Naive B cell (primary cell): ENCODE measurements at regions not wholly inside any gene's neighbourhood (a gene's known extent, or its start where the extent isn't known, plus 50 kb on each side); places are given as distances from the start of the nearest gene placed in this dataset.

Experiments used
- ATAC-seq, 2 donors: fragments of 150-1000 bp; cut with Tn5 transposase; 2 replicates each; pipeline ENCODE4 v1.10.0; 2021; ENCODE audit warnings: low read depth in 2 of 2, mild to moderate bottlenecking in 2 of 2, moderate library complexity in 2 of 2
- DNase-seq: peaks from one replicate; pipeline ENCODE4 v3.0.0; 2022
- H3K27ac Mint-ChIP-seq, 6 donors: one replicate each; pipeline ENCODE4 v1.8.0; 2020 to 2022; ENCODE audit warnings: mild to moderate bottlenecking in 6 of 6, mixed read lengths in 6 of 6, moderate library complexity in 5 of 6, inconsistent platforms in 2 of 6
- H3K27me3 Mint-ChIP-seq, 3 donors: one replicate each; pipeline ENCODE4 v1.8.0; 2021 to 2022; ENCODE audit warnings: mixed read lengths in 3 of 3, mild to moderate bottlenecking in 1 of 3
- H3K36me3 Mint-ChIP-seq, 2 donors: one replicate each; pipeline ENCODE4 v1.8.0; 2020 to 2022; ENCODE audit warnings: mixed read lengths in 2 of 2, inconsistent platforms in 1 of 2, mild to moderate bottlenecking in 1 of 2
- H3K4me1 Mint-ChIP-seq, 3 donors: one replicate each; pipeline ENCODE4 v1.8.0; 2020 to 2022; ENCODE audit warnings: mixed read lengths in 3 of 3, inconsistent platforms in 1 of 3, mild to moderate bottlenecking in 1 of 3, moderate library complexity in 1 of 3
- H3K4me3 Mint-ChIP-seq, 8 donors: one replicate each; pipeline ENCODE4 v1.8.0; 2020 to 2022; ENCODE audit warnings: mild to moderate bottlenecking in 8 of 8, mixed read lengths in 8 of 8, moderate library complexity in 8 of 8, inconsistent platforms in 2 of 8
- H3K9me3 Mint-ChIP-seq, 7 donors: one replicate each; pipeline ENCODE4 v1.8.0; 2020 to 2022; ENCODE audit warnings: mixed read lengths in 7 of 7, mild to moderate bottlenecking in 5 of 7, inconsistent platforms in 2 of 7, moderate library complexity in 1 of 7

GRCh38 chr21:20639026-20639425, 359.2 kb upstream of the NCAM2 start:
- DNase-seq (no peak), ATAC-seq (no peak)
- H3K9me3 Mint-ChIP-seq = peaks cover 0 to 6% (median 2%) of the 10 kb centered on the region in 7 donors
- no peaks in the 10 kb centered on the region for H3K36me3 Mint-ChIP-seq
- H3K27ac Mint-ChIP-seq = no peak overlapping the region
- no peaks in the 10 kb centered on the region for H3K27me3 Mint-ChIP-seq
- H3K4me3 Mint-ChIP-seq = no peak overlapping the region
- no peaks in the 10 kb centered on the region for H3K4me1 Mint-ChIP-seq

GRCh38 chr21:20641241-20641640, 357.0 kb upstream of the NCAM2 start:
- Mint-ChIP-seq H3K9me3 (peaks cover 0 to 6% (median 0%) of the 10 kb centered on the region in 7 donors), H3K27me3 (no peaks in the 10 kb centered on the region), H3K4me1 (no peaks in the 10 kb centered on the region), H3K4me3 (no peak overlapping the region), H3K27ac (no peak overlapping the region), H3K36me3 (no peaks in the 10 kb centered on the region)
- no peak for ATAC-seq
- no peak for DNase-seq

- Mint-ChIP-seq H3K36me3 (no peaks in the 10 kb centered on the region), H3K27me3 (no peaks in the 10 kb centered on the region), H3K27ac (no peak overlapping the region), H3K4me1 (no peaks in the 10 kb centered on the region), H3K9me3 (peaks cover 0 to 8% (median 2%) of the 10 kb centered on the region in 7 donors), H3K4me3 (no peak overlapping the region)
- no peak for ATAC-seq
- DNase-seq = no peak
Measured at GRCh38 chr21:20642681-20643080, 355.5 kb upstream of the NCAM2 start.

- no peak overlapping the region for H3K27ac Mint-ChIP-seq
- no peaks in the 10 kb centered on the region for H3K27me3 Mint-ChIP-seq
- H3K4me1 Mint-ChIP-seq = no peaks in the 10 kb centered on the region
- H3K36me3 Mint-ChIP-seq = no peaks in the 10 kb centered on the region
- ATAC-seq (no peak), DNase-seq (no peak)
- H3K4me3 Mint-ChIP-seq = no peak overlapping the region
- peaks cover 0 to 12% (median 5%) of the 10 kb centered on the region in 7 donors for H3K9me3 Mint-ChIP-seq
Measured at GRCh38 chr21:20644552-20644951, 353.7 kb upstream of the NCAM2 start.

- Mint-ChIP-seq H3K4me1 (no peaks in the 10 kb centered on the region), H3K4me3 (no peak overlapping the region), H3K27ac (no peak overlapping the region), H3K9me3 (peaks cover 0 to 15% (median 3%) of the 10 kb centered on the region in 7 donors), H3K36me3 (no peaks in the 10 kb centered on the region), H3K27me3 (no peaks in the 10 kb centered on the region)
- no peak for DNase-seq
- ATAC-seq = no peak
Measured at GRCh38 chr21:20645344-20645743, 352.9 kb upstream of the NCAM2 start.

GRCh38 chr21:20646431-20647165, 351.6 kb upstream of the NCAM2 start:
- Mint-ChIP-seq H3K9me3 (peaks cover 0 to 15% (median 3%) of the 10 kb centered on the region in 7 donors), H3K4me1 (no peaks in the 10 kb centered on the region), H3K4me3 (no peak overlapping the region), H3K27ac (no peak overlapping the region), H3K27me3 (no peaks in the 10 kb centered on the region), H3K36me3 (no peaks in the 10 kb centered on the region)
- DNase-seq (no peak), ATAC-seq (no peak)

GRCh38 chr21:20647607-20648006, 350.6 kb upstream of the NCAM2 start:
- Mint-ChIP-seq H3K4me3 (no peak overlapping the region), H3K36me3 (no peaks in the 10 kb centered on the region)

GRCh38 chr21:20649231-20649630, 349.0 kb upstream of the NCAM2 start:
- Mint-ChIP-seq H3K27me3 (no peaks in the 10 kb centered on the region), H3K9me3 (peaks cover 0 to 15% (median 3%) of the 10 kb centered on the region in 7 donors), H3K27ac (no peak overlapping the region), H3K36me3 (no peaks in the 10 kb centered on the region), H3K4me1 (no peaks in the 10 kb centered on the region), H3K4me3 (no peak overlapping the region)
- DNase-seq = no peak
- no peak for ATAC-seq

More at GRCh38 chr21:20647607-20648006, 350.6 kb upstream of the NCAM2 start:
- H3K9me3 Mint-ChIP-seq = peaks cover 0 to 15% (median 3%) of the 10 kb centered on the region in 7 donors
- DNase-seq (no peak), ATAC-seq (no peak)
- no peaks in the 10 kb centered on the region for H3K27me3 Mint-ChIP-seq
- no peaks in the 10 kb centered on the region for H3K4me1 Mint-ChIP-seq
- no peak overlapping the region for H3K27ac Mint-ChIP-seq

GRCh38 chr21:20652846-20653245, 345.4 kb upstream of the NCAM2 start:
- Mint-ChIP-seq H3K27me3 (no peaks in the 10 kb centered on the region), H3K36me3 (no peaks in the 10 kb centered on the region), H3K4me3 (no peak overlapping the region), H3K27ac (no peak overlapping the region), H3K9me3 (peaks cover 0 to 10% (median 2%) of the 10 kb centered on the region in 7 donors), H3K4me1 (no peaks in the 10 kb centered on the region)
- ATAC-seq (no peak), DNase-seq (no peak)

GRCh38 chr21:20661246-20661645, 337.0 kb upstream of the NCAM2 start:
- Mint-ChIP-seq H3K27ac (no peak overlapping the region), H3K9me3 (peaks cover 0 to 10% (median 0%) of the 10 kb centered on the region in 7 donors), H3K4me1 (no peaks in the 10 kb centered on the region)

GRCh38 chr21:20661745-20662422, 336.3 kb upstream of the NCAM2 start:
- Mint-ChIP-seq H3K9me3 (peaks cover 0 to 14% (median 0%) of the 10 kb centered on the region in 7 donors), H3K4me3 (no peak overlapping the region), H3K27me3 (no peaks in the 10 kb centered on the region), H3K4me1 (no peaks in the 10 kb centered on the region), H3K27ac (no peak overlapping the region), H3K36me3 (no peaks in the 10 kb centered on the region)
- DNase-seq (no peak), ATAC-seq (no peak)

More at GRCh38 chr21:20661246-20661645, 337.0 kb upstream of the NCAM2 start:
- no peak for DNase-seq
- no peaks in the 10 kb centered on the region for H3K27me3 Mint-ChIP-seq
- ATAC-seq = no peak
- no peak overlapping the region for H3K4me3 Mint-ChIP-seq
- H3K36me3 Mint-ChIP-seq = no peaks in the 10 kb centered on the region

GRCh38 chr21:20662514-20662913, 335.7 kb upstream of the NCAM2 start:
- Mint-ChIP-seq H3K27me3 (no peaks in the 10 kb centered on the region), H3K36me3 (no peaks in the 10 kb centered on the region), H3K9me3 (peaks cover 0 to 14% (median 0%) of the 10 kb centered on the region in 7 donors), H3K4me1 (no peaks in the 10 kb centered on the region), H3K4me3 (no peak overlapping the region), H3K27ac (no peak overlapping the region)
- DNase-seq = no peak
- ATAC-seq = no peak

- peaks cover 2 to 17% (median 11%) of the 10 kb centered on the region in 7 donors for H3K9me3 Mint-ChIP-seq
- H3K4me1 Mint-ChIP-seq = no peaks in the 10 kb centered on the region
Measured at GRCh38 chr21:20667931-20668330, 330.3 kb upstream of the NCAM2 start.

GRCh38 chr21:20685475-20685874, 312.7 kb upstream of the NCAM2 start:
- DNase-seq (no peak), ATAC-seq (no peak)
- no peaks in the 10 kb centered on the region for H3K4me1 Mint-ChIP-seq
- no peak overlapping the region for H3K27ac Mint-ChIP-seq
- no peaks in the 10 kb centered on the region for H3K36me3 Mint-ChIP-seq
- no peak overlapping the region for H3K4me3 Mint-ChIP-seq
- peaks cover 0 to 21% (median 4%) of the 10 kb centered on the region in 7 donors for H3K9me3 Mint-ChIP-seq
- H3K27me3 Mint-ChIP-seq = no peaks in the 10 kb centered on the region

More at GRCh38 chr21:20667931-20668330, 330.3 kb upstream of the NCAM2 start:
- DNase-seq (no peak), ATAC-seq (no peak)
- no peaks in the 10 kb centered on the region for H3K36me3 Mint-ChIP-seq
- H3K27me3 Mint-ChIP-seq = no peaks in the 10 kb centered on the region
- H3K27ac Mint-ChIP-seq = no peak overlapping the region
- no peak overlapping the region for H3K4me3 Mint-ChIP-seq
